ENCODE measurements at regions not wholly inside any gene's neighbourhood (a gene's known extent, or its start where the extent isn't known, plus 50 kb on each side); places are given as distances from the start of the nearest gene placed in this dataset.

- TF ChIP-seq ARID4B (CRISPR knock-in tag; IDR thresholded peaks at IDR 0.05) (no peak), PHF21A (IDR thresholded peaks at IDR 0.05; ENCODE audit: borderline replicate concordance, low read depth) (no peak), ZNF274 (IDR thresholded peaks at IDR 0.05; ENCODE audit: borderline replicate concordance, low read depth, low read length) (no peak), OTX1 (CRISPR knock-in tag; IDR thresholded peaks at IDR 0.05) (no peak), KDM1A (IDR thresholded peaks at IDR 0.05) (no peak)
These were observed 207.0 kb upstream of the ACO1 start (continued) for GRCh38 chr9:32177396-32177795.

- H3K9ac ChIP-seq (ENCODE audit: insufficient read depth in 1 of 2, low read depth in 2 of 2, low read length in 2 of 2), result no peak overlapping the region
- in situ Hi-C loops (cut with MboI) (no loop called here), intact Hi-C loops (cut with micrococcal nuclease) (no loop called here)
- no peak for ATAC-seq
- H4K20me1 ChIP-seq (replicated peaks; ENCODE audit: control insufficient read depth, insufficient read depth, low read length), result no peaks in the 10 kb centered on the region
- H2AFZ ChIP-seq (ENCODE audit: low read depth, low read length), result no peak overlapping the region
- H3K27ac ChIP-seq (ENCODE audit: extremely low read depth, low read depth, low read length), result no peak overlapping the region
- H3K4me1 ChIP-seq (replicated peaks in 1 of 2; ENCODE audit: control insufficient read depth in 2 of 2, insufficient read depth in 2 of 2, low read length in 2 of 2), result no peaks in the 10 kb centered on the region
- no TSS peak for BruUV-seq (replicated peaks)
- no peak overlapping the region for H3K4me2 ChIP-seq (ENCODE audit: insufficient read depth, low read length)
- no peak for FAIRE-seq
- H3K9me1 ChIP-seq (ENCODE audit: control insufficient read depth, insufficient read depth, low read length), result no peaks in the 10 kb centered on the region
- WGBS (ENCODE audit: insufficient coverage, low coverage, missing lambda C conversion rate), result 0% methylated on average over 1 of the region's 1 CpG
- CTCF ChIA-PET (ENCODE audit: low intra/inter-chr PET ratio), result no interaction called here
- POLR2A ChIA-PET, result no interaction called here
- no peaks in the 10 kb centered on the region for H3K36me3 ChIP-seq (ENCODE audit: control insufficient read depth, insufficient read depth, low read length)
- no peak for TF ChIP-seq ZKSCAN8 (CRISPR knock-in tag; IDR thresholded peaks at IDR 0.05)
- no peaks in the 10 kb centered on the region for H3K27me3 ChIP-seq (ENCODE audit: control insufficient read depth in 2 of 2, insufficient read depth in 2 of 2, low read length in 2 of 2)
- no peak overlapping the region for H3K4me3 ChIP-seq
- no peaks in the 10 kb centered on the region for H3K9me3 ChIP-seq (replicated peaks; ENCODE audit: control insufficient read depth, insufficient read depth, low read depth, low read length)
- no peaks in the 10 kb centered on the region for H3K79me2 ChIP-seq (ENCODE audit: control insufficient read depth, insufficient read depth, low read length)
- DNase-seq (ENCODE audit: extremely low read depth in 1 of 4, low spot score in 3 of 4), result no peak
These were observed 203.8 kb upstream of the ACO1 start for GRCh38 chr9:32180597-32180996.

Measured in K562 (cell line).